ENCODE measurements at regions not wholly inside any gene's neighbourhood (a gene's known extent, or its start where the extent isn't known, plus 50 kb on each side); places are given as distances from the start of the nearest gene placed in this dataset.

DNA sequence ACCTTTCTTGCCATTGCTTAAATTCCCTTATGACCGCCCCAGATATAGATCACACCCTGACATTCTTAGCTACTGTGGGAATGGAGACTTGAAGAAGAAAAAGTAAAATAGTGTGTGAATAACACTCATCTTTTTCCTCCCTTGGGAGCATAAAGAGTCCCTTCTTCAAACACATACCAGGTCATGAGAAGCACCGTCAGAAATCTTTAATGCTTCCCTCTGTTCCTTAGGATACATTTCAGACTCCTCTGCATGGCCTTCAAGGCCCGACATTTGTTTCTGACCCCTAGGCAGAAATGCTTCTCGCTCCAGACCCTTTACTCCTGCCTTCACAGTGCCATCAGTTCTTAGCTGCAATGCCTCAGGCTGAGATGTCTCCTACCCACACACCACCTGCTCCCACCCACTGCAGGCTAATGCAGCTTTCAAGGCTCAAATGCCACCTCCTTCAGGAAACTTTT lies 143.8 kb upstream of the IL12A start (continued):
- no peak for TF ChIP-seq ZNF331 (CRISPR knock-in tag; IDR thresholded peaks at IDR 0.05; ENCODE audit: low read depth)
- TF ChIP-seq ETS1 (IDR thresholded peaks at IDR 0.05): no peak
- no peak for TF ChIP-seq NANOG (IDR thresholded peaks at IDR 0.05; ENCODE audit: borderline replicate concordance)
- no peak for TF ChIP-seq ZNF114 (CRISPR knock-in tag; IDR thresholded peaks at IDR 0.05)
- no peak for TF ChIP-seq EZH2phosphoT487 (IDR thresholded peaks at IDR 0.05; ENCODE audit: unreplicated experiment)

GRCh38 chr3:159845737-159846136 lies 142.9 kb upstream of the IL12A start:
- ATAC-seq (no peak), DNase-seq (ENCODE audit: low spot score) (no peak)
- Histone ChIP-seq H3F3A (replicated peaks; ENCODE audit: low read depth) (no peaks in the 10 kb centered on the region), H3K4me3 (no peak overlapping the region), H3K79me2 (replicated peaks; ENCODE audit: insufficient read depth) (peaks cover 81% of the 10 kb centered on the region), H3K27ac (ENCODE audit: low read depth) (no peak overlapping the region), H3K4me1 (ENCODE audit: insufficient read depth) (peaks cover 23% of the 10 kb centered on the region), H3K36me3 (ENCODE audit: insufficient read depth) (no peaks in the 10 kb centered on the region), H3K27me3 (ENCODE audit: insufficient read depth) (no peaks in the 10 kb centered on the region), H4K20me1 (replicated peaks; ENCODE audit: insufficient read depth) (no peaks in the 10 kb centered on the region), H3K4me2 (no peak overlapping the region), H3K9me2 (ENCODE audit: insufficient read depth) (no peaks in the 10 kb centered on the region), H2AFZ (no peak overlapping the region)
- TF ChIP-seq EZH2phosphoT487 (IDR thresholded peaks at IDR 0.05; ENCODE audit: unreplicated experiment) (no peak), POLR2AphosphoS5 (IDR thresholded peaks at IDR 0.05; ENCODE audit: low read depth) (no peak), ZNF331 (CRISPR knock-in tag; IDR thresholded peaks at IDR 0.05; ENCODE audit: low read depth) (no peak), JUNB (IDR thresholded peaks at IDR 0.05; ENCODE audit: unreplicated experiment) (no peak), EZH2 (IDR thresholded peaks at IDR 0.05; ENCODE audit: low read depth, unreplicated experiment) (no peak), NANOG (IDR thresholded peaks at IDR 0.05; ENCODE audit: borderline replicate concordance) (no peak), ZNF114 (CRISPR knock-in tag; IDR thresholded peaks at IDR 0.05) (no peak), ETS1 (IDR thresholded peaks at IDR 0.05) (no peak)
- TF ChIP-seq, protein P1, sequence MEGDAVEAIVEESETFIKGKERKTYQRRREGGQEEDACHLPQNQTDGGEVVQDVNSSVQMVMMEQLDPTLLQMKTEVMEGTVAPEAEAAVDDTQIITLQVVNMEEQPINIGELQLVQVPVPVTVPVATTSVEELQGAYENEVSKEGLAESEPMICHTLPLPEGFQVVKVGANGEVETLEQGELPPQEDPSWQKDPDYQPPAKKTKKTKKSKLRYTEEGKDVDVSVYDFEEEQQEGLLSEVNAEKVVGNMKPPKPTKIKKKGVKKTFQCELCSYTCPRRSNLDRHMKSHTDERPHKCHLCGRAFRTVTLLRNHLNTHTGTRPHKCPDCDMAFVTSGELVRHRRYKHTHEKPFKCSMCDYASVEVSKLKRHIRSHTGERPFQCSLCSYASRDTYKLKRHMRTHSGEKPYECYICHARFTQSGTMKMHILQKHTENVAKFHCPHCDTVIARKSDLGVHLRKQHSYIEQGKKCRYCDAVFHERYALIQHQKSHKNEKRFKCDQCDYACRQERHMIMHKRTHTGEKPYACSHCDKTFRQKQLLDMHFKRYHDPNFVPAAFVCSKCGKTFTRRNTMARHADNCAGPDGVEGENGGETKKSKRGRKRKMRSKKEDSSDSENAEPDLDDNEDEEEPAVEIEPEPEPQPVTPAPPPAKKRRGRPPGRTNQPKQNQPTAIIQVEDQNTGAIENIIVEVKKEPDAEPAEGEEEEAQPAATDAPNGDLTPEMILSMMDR (conservative IDR thresholded peaks at IDR 0.05; ENCODE audit: low read depth in 2 of 2): no peak
- Mint-ChIP-seq H3K27me3 (ENCODE audit: insufficient read depth, low read depth, poor library complexity) (peaks cover 2% of the 10 kb centered on the region), H3K27ac (no peak overlapping the region), H3K36me3 (ENCODE audit: low read depth) (peaks cover 20% of the 10 kb centered on the region), H3K9me3 (peaks cover 6% of the 10 kb centered on the region; the same call in 1 of the 3 replicates), H3K4me1 (peaks cover 22% of the 10 kb centered on the region), H3K4me3 (no peak overlapping the region)

DNA sequence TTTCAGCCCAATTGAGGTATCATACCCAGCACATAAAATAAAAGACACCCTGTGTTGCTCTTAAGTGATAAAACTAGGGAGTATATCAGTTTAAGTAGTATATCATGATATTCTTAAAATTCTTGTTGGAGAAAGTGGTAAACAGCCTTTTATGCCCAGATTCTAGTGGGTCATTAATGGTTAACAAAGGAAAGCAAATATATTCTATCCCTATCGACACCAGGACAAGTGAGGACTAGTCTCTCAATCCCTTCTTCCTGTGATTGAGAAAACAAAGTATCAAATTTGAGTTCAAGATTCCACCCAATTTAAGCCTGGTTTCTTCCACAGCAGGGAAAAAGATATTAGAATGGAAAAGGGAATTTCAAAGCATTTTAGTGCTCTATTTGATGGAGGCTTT lies 142.4 kb upstream of the IL12A start:
- Histone ChIP-seq H3F3A (replicated peaks; ENCODE audit: low read depth) (no peaks in the 10 kb centered on the region), H3K9me2 (ENCODE audit: insufficient read depth) (no peaks in the 10 kb centered on the region), H3K79me2 (replicated peaks; ENCODE audit: insufficient read depth) (peaks cover 80% of the 10 kb centered on the region), H3K36me3 (ENCODE audit: insufficient read depth) (no peaks in the 10 kb centered on the region), H3K27ac (ENCODE audit: low read depth) (no peak overlapping the region), H3K4me2 (no peak overlapping the region), H3K4me3 (no peak overlapping the region), H4K20me1 (replicated peaks; ENCODE audit: insufficient read depth) (no peaks in the 10 kb centered on the region), H2AFZ (no peak overlapping the region), H3K4me1 (ENCODE audit: insufficient read depth) (peaks cover 17% of the 10 kb centered on the region; the same call in 1 of the 2 replicates), H3K27me3 (ENCODE audit: insufficient read depth) (no peaks in the 10 kb centered on the region)
- Mint-ChIP-seq H3K4me1 (peaks cover 21% of the 10 kb centered on the region), H3K36me3 (ENCODE audit: low read depth) (peaks cover 22% of the 10 kb centered on the region), H3K9me3 (peaks cover 6% of the 10 kb centered on the region; the same call in 1 of the 3 replicates), H3K4me3 (no peak overlapping the region), H3K27ac (no peak overlapping the region), H3K27me3 (ENCODE audit: insufficient read depth, low read depth, poor library complexity) (peaks cover 2% of the 10 kb centered on the region)
- no peak for DNase-seq (ENCODE audit: low spot score)
- no peak for ATAC-seq
- TF ChIP-seq JUNB (IDR thresholded peaks at IDR 0.05; ENCODE audit: unreplicated experiment) (no peak), EZH2 (IDR thresholded peaks at IDR 0.05; ENCODE audit: low read depth, unreplicated experiment) (no peak), ZNF114 (CRISPR knock-in tag; IDR thresholded peaks at IDR 0.05) (no peak)
